IMR-90 (cell line): ENCODE measurements at regions not wholly inside any gene's neighbourhood (a gene's known extent, or its start where the extent isn't known, plus 50 kb on each side); places are given as distances from the start of the nearest gene placed in this dataset.

ENCODE experiments used
- ATAC-seq: fragments of 200-7000 bp; cut with Tn5 transposase; 2 replicates; pipeline ENCODE4 v1.9.1; 2020; ENCODE audit warnings: low read depth, mild to moderate bottlenecking, moderate library complexity
- BruUV-seq: library from RNA; stranded (reverse); fragments of 400-500 nt; replicated peaks from 2 replicates; lab custom pipeline; 2021; lab: Mats Ljungman, UMichigan
- CTCF ChIA-PET: fragments of 300-600 bp; formaldehyde crosslinking; extraction: SDS; loops from one replicate; lab custom pipeline; 2021; ENCODE audit warnings: antibody characterized with exemption; lab: Yijun Ruan, JAX
- POLR2A ChIA-PET: fragments of 300-600 bp; sonication (Branson Sonifier 250); formaldehyde crosslinking; loops from one replicate; lab custom pipeline; 2022; ENCODE audit warnings: antibody characterized with exemption; ENCODE audit not compliant: unreplicated experiment; lab: Charles Lee
- DNase-seq: peaks from one replicate; pipeline ENCODE4 v3.0.0; 2013
- H2AFZ ChIP-seq: replicated peaks from 2 replicates; pipeline ENCODE3; 2013; ENCODE audit warnings: low read length, mild to moderate bottlenecking; ENCODE audit not compliant: poor library complexity
- H2AK5ac ChIP-seq: 2 replicates; pipeline ENCODE4 v1.6.1; 2013; ENCODE audit warnings: low read depth, low read length, inconsistent platforms
- H2AK9ac ChIP-seq: replicated peaks from 2 replicates; pipeline ENCODE3; 2013; ENCODE audit warnings: mild to moderate bottlenecking, low read depth, low read length, moderate library complexity; ENCODE audit not compliant: poor library complexity
- H2BK120ac ChIP-seq: 2 replicates; pipeline ENCODE4 v1.6.1; 2013; ENCODE audit warnings: low read depth, low read length, inconsistent platforms
- H2BK15ac ChIP-seq: 3 replicates; pipeline ENCODE4 v1.6.1; 2013; ENCODE audit warnings: low read depth, low read length, inconsistent platforms
- H2BK20ac ChIP-seq: 2 replicates; pipeline ENCODE4 v1.6.1; 2013; ENCODE audit warnings: low read depth, mild to moderate bottlenecking, inconsistent platforms, low read length, moderate library complexity
- H2BK5ac ChIP-seq: 2 replicates; pipeline ENCODE4 v1.6.1; 2013; ENCODE audit warnings: mild to moderate bottlenecking, low read depth, low read length, inconsistent platforms; ENCODE audit not compliant: poor library complexity, severe bottlenecking
- H3K14ac ChIP-seq: replicated peaks from 2 replicates; pipeline ENCODE4 v1.6.1; 2013; ENCODE audit warnings: low read depth, low read length, inconsistent platforms
- H3K18ac ChIP-seq: 2 replicates; pipeline ENCODE4 v1.6.1; 2013; ENCODE audit warnings: low read depth, low read length, control low read depth
- H3K23ac ChIP-seq: 2 replicates; pipeline ENCODE4 v1.6.1; 2013; ENCODE audit warnings: low read depth, low read length, inconsistent platforms
- H3K27ac ChIP-seq: 2 replicates; pipeline ENCODE4 v1.5.1; 2013; ENCODE audit warnings: mild to moderate bottlenecking, control low read depth, low read length; ENCODE audit not compliant: insufficient read depth
- H3K27me3 ChIP-seq: 2 replicates; pipeline ENCODE4 v1.6.1; 2013; ENCODE audit warnings: low read length; ENCODE audit not compliant: control insufficient read depth, insufficient read depth
- H3K36me3 ChIP-seq: 2 replicates; pipeline ENCODE4 v1.6.1; 2013; ENCODE audit warnings: low read length, mixed read lengths; ENCODE audit not compliant: control insufficient read depth, insufficient read depth
- H3K4ac ChIP-seq: 2 replicates; pipeline ENCODE4 v1.6.1; 2013; ENCODE audit warnings: low read depth, low read length, inconsistent platforms
- H3K4me1 ChIP-seq: 2 replicates; pipeline ENCODE4 v1.6.1; 2013; ENCODE audit warnings: low read length, mixed read lengths; ENCODE audit not compliant: control insufficient read depth, insufficient read depth
- H3K4me2 ChIP-seq: 2 replicates; pipeline ENCODE4 v1.6.1; 2013; ENCODE audit warnings: low read depth, mild to moderate bottlenecking, control low read depth, low read length, moderate library complexity
- H3K4me3 ChIP-seq: 2 replicates; pipeline ENCODE4 v1.5.1; 2013; ENCODE audit warnings: low read depth, mild to moderate bottlenecking, control low read depth, low read length, moderate library complexity; ENCODE audit not compliant: insufficient read depth
- H3K56ac ChIP-seq: 2 replicates; pipeline ENCODE4 v1.6.1; 2013; ENCODE audit warnings: low read length, inconsistent platforms; ENCODE audit not compliant: insufficient read depth; ENCODE audit errors: extremely low read depth
- H3K79me1 ChIP-seq, 2 experiments: 2 replicates each; pipeline ENCODE4 v1.6.1; 2013; ENCODE audit warnings: low read length in 2 of 2, inconsistent platforms in 1 of 2, low read depth in 1 of 2
- H3K9ac ChIP-seq: 2 replicates; pipeline ENCODE4 v1.6.1; 2013; ENCODE audit warnings: low read depth, low read length, control low read depth
- H3K9me1 ChIP-seq: 2 replicates; pipeline ENCODE4 v1.6.1; 2013; ENCODE audit warnings: low read length, inconsistent platforms; ENCODE audit not compliant: insufficient read depth
- H3K9me3 ChIP-seq: 2 replicates; pipeline ENCODE4 v1.6.1; 2013; ENCODE audit warnings: low read length; ENCODE audit not compliant: control insufficient read depth, insufficient read depth
- H4K20me1 ChIP-seq: 2 replicates; pipeline ENCODE4 v1.6.1; 2013; ENCODE audit warnings: low read length, inconsistent platforms; ENCODE audit not compliant: insufficient read depth
- H4K5ac ChIP-seq: 2 replicates; pipeline ENCODE4 v1.6.1; 2013; ENCODE audit warnings: mild to moderate bottlenecking, low read depth, low read length, control low read depth
- H4K8ac ChIP-seq, 2 experiments: 2 replicates each; pipeline ENCODE4 v1.6.1; 2013; ENCODE audit warnings: low read depth in 2 of 2, low read length in 2 of 2, control low read depth in 1 of 2, inconsistent platforms in 1 of 2
- H4K91ac ChIP-seq: 2 replicates; pipeline ENCODE4 v1.6.1; 2013; ENCODE audit warnings: low read depth, low read length, inconsistent platforms; ENCODE audit not compliant: insufficient read depth
- BHLHE40 ChIP-seq: fragments of 150-350 bp; IDR thresholded peaks from 2 replicates; pipeline ENCODE4 v1.6.1; 2016; ENCODE audit warnings: mild to moderate bottlenecking, low read depth, low read length
- MAFK ChIP-seq: IDR thresholded peaks from 2 replicates; pipeline ENCODE4 v1.6.1; 2012; ENCODE audit warnings: low read depth, low read length, improper control_type of control experiment
- dilution Hi-C: fragments of 300-500 bp; cut with HindIII; formaldehyde crosslinking; loops from one replicate; pipeline ENCODE4 v1.14.3; 2018; ENCODE audit warnings: low sequenced_read_pairs; ENCODE audit not compliant: unreplicated experiment
- in situ Hi-C: fragments of 300-500 bp; cut with MboI; formaldehyde crosslinking; loops from 3 replicates; pipeline ENCODE4 v1.14.3; 2019; ENCODE audit warnings: low sequenced_read_pairs, inconsistent platforms, mixed read lengths
- intact Hi-C: fragments of 100-400 bp; cut with micrococcal nuclease; formaldehyde crosslinking; loops from 2 replicates; pipeline ENCODE4 v1.10.0; 2022

DNA sequence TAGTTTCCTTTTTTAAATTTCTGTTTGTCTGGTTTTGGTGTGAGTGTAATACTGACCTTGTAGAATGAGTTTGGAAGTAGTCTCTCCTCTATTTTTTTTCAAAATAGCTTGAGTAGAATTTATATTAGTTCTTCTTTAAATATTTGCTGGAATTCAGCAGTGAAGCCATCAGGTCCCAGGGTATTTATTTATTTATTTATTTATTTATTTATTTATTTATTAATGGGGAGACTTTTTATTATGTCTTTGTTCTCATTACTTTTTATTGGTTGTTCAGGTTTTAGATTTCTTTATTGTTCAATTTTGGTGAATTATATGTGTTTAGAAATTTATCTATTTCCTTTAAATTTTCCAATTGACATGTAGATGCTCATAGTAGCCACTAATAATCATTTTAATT is 875.8 kb upstream of the COX7C start:
- ATAC-seq (no peak), DNase-seq (no peak)
- BruUV-seq: no TSS peak
- Histone ChIP-seq H3K9me1 (no peaks in the 10 kb centered on the region), H3K9ac (no peak overlapping the region), H3K4me3 (no peak overlapping the region), H3K14ac (no peak overlapping the region), H3K4me1 (no peaks in the 10 kb centered on the region), H3K79me1 (no peaks in the 10 kb centered on the region), H3K9me3 (peaks cover 12% of the 10 kb centered on the region), H3K4me2 (no peak overlapping the region), H2AK9ac (no peak overlapping the region), H4K91ac (no peak overlapping the region), H4K8ac (no peak overlapping the region), H3K23ac (no peak overlapping the region), H3K36me3 (no peaks in the 10 kb centered on the region), H2BK5ac (no peak overlapping the region), H2BK15ac (no peak overlapping the region), H4K5ac (no peak overlapping the region), H2AK5ac (no peak overlapping the region), H3K56ac (no peak overlapping the region), H2AFZ (no peak overlapping the region), H3K18ac (no peak overlapping the region), H2BK20ac (no peak overlapping the region), H3K4ac (no peak overlapping the region), H4K20me1 (no peaks in the 10 kb centered on the region), H3K27ac (no peak overlapping the region), H3K27me3 (no peaks in the 10 kb centered on the region), H2BK120ac (no peak overlapping the region)
- CTCF ChIA-PET: no interaction called here
- intact Hi-C loops: no loop called here
- no peak for TF ChIP-seq BHLHE40
- TF ChIP-seq MAFK: no peak
- dilution Hi-C loops: no loop called here
- in situ Hi-C loops: no loop called here
- POLR2A ChIA-PET: no interaction called here
